GM04504 (cell line): ENCODE measurements at regions not wholly inside any gene's neighbourhood (a gene's known extent, or its start where the extent isn't known, plus 50 kb on each side); places are given as distances from the start of the nearest gene placed in this dataset.
A peak's percentile ranks its signal among the peaks of the same experiment; 100 is the strongest.
"Not testable (repeated sequence)": the region's sequence is repeated elsewhere in the genome, so short reads cannot be mapped to it uniquely, and the experiment has no call there.

ENCODE experiments used
- DNase-seq: peaks from one replicate; pipeline ENCODE4 v3.0.0-alpha.2; 2012; ENCODE audit warnings: low read depth

- DNase-seq: no peak
Observed at GRCh38 chr3:16708285-16708684, 103.1 kb upstream of the DAZL start.

DNA sequence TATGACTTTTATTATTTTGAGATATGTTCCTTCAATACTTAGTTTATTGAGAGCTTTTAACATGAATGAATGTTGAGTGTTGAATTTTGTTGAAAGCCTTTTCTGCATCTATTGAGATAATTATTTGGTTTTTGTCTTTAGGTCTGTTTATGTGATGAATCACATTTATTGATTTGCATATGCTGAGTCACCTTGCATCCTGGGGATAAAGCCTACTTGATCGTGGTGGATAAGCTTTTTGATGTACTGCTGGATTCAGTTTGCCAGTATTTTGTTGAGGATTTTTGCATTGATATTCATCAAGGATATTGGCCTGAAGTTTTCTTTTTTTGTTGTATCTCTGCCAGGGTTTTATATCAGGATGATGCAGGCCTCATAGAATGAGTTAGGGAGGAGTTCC lies 106.5 kb upstream of the DAZL start:
- not testable (repeated sequence) for DNase-seq

DNA sequence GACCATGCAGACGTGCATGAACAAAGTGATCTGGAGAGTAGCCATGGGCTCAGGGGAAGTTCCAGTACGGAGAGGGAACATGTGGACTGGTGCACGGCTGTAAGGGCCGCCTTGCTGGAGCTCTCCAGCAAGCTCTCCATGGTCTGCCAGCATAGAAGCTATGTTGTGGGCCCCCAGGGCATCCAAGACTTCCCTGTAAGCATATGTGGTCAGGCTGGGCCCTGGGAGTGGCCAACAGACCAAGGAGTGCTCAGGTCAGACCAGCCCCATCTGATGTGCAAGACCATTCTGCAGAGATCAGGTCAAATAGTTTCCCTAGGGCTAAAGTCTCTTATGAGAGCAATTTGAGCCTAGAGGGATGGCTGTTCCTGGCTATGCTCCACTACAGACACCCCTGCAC lies 110.1 kb upstream of the DAZL start:
- DNase-seq: no peak

- DNase-seq: no peak
Observed at GRCh38 chr3:16719426-16719825, 114.2 kb upstream of the DAZL start.

DNA sequence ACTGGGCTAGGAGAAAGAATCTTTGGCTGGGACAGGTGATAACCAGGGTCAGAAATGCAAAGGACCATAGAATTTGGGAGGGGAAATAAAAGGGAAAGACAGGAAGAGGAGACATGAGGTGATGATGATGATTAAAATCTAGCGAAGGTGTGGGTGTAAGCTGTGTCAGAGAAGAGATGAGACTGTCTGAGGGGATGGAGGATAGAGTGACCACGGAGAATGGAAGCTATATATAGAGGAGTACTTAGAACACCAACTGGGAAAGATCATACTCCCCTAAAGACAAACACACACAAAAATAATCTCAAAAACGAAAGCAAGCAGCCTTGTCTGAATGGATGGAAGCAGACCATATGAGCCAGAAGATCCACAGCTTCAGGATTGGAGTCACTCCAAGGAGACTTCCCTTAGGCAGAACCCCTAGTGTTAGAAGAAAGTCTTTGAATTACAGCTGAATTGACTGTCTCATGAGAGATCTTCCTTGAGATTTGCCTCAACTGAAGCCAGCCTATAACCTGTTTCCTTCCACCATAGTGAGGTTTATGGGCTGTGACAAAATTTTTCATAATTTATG lies 115.2 kb upstream of the DAZL start:
- no peak for DNase-seq

DNA sequence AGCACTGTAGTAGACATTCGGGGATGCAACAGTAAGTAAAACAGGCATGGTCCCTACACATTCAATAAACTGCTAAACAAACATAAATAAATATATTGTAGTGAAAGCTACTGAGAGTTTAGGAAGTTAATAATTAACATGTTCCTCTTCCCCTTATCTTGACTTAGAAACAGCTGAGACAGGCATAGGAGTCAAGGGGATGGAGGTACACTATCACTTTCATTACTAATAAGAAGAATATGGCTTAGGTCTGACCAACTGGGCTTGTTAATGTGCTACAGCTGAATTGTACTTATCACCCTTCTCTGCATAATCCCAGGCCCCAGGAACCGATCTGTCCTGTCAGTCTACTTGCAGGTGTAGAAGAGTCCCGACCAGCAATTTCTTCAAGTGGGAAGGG lies 116.3 kb upstream of the DAZL start:
- no peak for DNase-seq

- DNase-seq: no peak
Observed at GRCh38 chr3:16723978-16724377, 118.8 kb upstream of the DAZL start.

- no peak for DNase-seq
Observed at GRCh38 chr3:16724487-16724886, 119.3 kb upstream of the DAZL start.

DNA sequence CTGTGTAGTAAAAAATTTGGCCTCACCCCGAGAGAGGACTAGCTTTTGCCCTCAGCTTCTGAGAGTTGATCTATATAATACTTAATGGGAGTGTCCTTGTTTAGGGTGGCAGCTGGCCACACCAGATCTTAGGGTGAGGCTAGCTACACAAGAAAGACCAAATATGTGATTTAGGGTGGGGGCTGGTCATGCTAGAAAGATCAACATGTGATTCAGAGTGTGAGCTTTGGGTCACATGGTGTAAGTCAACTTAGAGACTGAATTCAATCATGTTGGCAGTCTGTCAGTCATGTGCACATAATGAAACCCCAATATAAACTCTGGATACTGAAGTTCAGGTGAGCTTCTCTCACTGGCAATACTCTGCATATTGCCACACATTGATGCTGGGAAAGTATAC lies 120.7 kb upstream of the DAZL start:
- no peak for DNase-seq

DNA sequence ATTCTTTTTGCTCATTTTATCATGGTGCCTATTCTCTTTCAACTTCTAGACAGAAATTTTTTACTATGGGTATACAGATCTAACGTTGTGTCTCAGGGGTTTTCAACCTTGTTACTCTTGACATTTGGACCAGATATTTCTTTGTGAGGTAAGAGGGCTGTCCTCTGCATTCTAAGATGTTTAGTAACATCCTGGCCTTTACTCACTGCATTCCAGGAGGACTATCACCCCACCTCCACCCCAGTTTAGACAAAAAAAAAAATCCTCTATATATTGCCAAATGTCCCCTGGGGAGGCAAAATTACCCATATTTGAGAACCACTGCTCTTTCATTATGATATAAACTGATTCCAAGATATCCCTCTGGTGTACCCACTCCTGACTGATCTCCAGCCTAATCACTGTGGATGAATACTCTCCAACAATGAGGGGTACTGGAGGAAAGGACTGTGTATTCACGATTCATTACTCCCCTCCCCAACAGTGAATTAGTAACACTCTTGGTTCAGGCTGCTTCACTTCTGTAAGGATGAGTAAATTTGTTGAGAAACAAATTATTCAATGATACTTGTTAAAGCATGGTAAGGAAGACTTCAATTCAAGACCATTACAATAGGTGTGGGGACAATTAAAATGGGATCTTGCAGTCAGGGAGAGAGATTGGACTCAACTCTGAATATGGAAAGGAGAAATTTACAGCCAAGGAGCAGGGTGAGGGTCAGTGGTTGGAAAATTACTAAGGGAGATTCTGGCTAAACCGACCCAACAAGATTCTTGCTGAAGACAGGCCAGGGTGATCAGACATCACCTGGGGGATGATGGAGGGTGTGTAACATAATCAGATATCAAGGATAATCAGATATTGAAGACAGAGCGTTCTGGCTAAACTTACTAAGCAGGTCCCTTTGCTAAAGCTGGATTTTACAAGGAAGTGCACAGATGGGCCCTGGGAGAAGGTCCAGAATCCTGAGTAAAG lies 123.8 kb upstream of the DAZL start:
- DNase-seq: no peak

DNA sequence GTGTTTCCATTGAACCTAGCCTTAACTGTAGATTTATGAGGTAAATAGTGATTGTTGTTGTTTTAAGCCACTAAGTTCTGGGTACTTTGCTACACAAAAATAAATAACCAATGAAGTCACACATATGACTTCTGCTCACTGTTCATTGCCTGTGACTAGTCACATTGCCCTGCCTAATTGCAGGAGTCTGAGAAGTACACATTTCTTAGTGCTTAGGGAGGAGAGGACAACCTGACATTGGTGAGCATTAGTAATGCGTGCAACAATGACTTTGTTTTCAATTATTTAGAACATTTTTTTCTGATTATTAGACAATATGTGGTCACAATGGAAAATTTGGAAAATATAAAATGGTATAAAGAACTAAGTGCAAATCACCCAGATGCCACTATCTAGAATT lies 133.2 kb upstream of the DAZL start:
- DNase-seq: no peak

DNA sequence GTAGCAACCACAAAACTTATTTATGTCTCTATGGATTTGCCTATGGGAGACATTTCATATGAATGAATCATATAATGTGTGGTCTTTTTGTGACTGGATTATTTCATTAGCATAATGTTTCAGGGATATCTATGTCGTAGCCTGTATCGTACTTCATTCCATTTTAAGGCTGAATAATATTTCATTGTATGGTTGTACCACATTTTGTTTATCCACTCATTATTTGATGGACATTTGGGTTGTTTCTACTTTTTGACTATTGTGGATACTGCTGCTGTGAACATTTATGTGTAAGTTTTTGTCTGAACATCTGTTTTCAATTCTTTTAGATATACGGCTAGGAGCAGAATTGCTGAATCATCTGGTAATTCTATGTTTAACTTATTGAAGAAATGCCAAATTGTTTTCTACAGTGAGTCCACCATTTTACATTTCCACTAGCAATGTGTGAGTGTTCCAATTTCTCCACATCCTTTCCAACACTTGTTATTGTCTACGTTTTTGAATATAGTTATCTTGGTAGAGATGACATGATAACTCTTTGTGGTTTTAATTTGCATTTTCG lies 134.4 kb upstream of the DAZL start:
- peak; percentile 43 for DNase-seq

GRCh38 chr3:16740515-16740914 lies 135.3 kb upstream of the DAZL start:
- DNase-seq: no peak

- DNase-seq: no peak
Observed at GRCh38 chr3:16741103-16741758, 136.0 kb upstream of the DAZL start.

- DNase-seq: no peak
Observed at GRCh38 chr3:16741890-16742289, 136.7 kb upstream of the DAZL start.

DNA sequence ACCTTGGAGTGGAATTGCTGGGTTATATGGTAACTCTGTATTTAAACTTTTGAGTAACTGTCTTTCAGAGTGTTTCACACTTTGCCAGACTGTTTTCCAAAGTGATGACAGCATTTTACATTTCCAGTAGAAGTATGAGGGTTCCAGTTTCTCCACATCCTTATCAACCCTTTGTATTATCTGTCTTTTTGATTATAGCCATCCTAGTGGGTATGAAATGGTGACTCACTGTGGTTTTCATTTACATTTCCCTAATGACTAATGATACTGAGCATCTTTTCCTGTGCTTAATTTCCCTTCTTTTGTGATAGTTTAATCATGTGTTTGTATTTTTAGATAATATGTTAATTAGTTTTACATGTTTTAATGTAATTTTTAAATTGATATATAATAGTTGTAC lies 138.1 kb upstream of the DAZL start:
- DNase-seq: no peak

DNA sequence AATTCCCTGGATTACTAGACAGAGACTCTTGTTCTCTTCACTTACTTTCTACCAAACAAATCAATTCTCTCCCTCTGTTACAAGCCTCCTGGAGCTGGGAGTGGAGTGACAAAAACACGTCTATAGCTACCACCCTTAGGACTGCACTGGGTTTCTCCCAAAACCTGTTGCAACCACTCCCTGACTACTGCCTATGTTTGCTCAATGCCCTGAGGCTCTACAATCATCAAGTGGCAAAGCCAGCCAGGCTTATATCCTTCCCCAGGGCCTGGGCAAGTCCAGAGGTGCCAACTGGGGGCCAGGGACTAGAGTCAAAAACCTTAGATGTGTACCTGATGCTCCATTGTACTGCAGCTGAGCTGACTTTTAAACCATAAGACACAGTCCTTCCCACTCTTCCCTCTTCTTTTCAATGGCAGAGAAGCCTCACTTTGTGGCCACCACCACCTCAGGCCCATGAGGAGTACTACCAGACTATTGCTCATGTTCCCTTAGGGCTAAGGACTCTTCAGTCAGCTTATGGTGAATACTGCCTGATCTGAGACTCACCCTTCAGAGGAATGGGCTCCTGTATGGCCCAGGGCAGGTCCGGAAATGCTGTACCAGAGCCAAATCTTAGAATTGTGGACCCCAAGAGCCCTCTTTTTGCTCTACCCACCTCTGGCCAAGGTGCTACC lies 125.4 kb upstream of the PLCL2 start:
- DNase-seq: no peak

DNA sequence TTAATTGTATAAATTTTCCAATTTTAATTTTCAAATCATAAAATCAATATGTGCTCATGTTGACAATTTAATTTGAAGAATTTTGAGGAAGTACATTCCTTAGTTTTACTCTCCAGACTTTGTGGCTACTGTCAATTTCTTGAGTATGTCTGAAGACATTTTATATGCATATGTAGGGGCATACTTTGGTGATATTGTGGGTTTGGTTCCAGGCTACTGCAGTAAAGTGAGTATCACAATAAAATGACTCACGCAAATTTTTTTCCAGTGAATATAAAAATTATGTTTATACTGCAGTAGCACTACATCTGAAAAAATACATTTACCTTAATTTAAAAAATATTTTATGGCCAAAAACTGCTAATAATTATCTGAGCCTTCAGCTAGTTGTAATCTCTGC lies 123.2 kb upstream of the PLCL2 start:
- peak; percentile 35 for DNase-seq

DNA sequence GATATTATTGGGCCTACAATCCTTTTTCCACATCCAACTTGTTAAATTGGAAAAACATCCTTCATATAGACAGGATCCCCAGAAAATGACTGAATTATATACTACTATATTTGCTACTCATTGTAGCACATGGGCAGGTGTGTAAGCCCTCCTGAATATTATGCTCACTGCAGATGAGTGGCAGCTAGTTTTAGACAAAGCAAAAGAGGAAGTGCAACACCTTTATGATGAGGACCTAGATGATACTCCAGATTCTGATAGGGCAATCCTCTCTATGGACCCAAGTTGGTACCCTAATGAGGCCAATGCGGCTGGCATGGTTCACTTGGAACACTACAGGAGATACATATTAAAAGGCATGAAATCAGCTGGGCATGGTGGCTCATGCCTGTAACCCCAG lies 119.1 kb upstream of the PLCL2 start:
- no peak for DNase-seq

DNA sequence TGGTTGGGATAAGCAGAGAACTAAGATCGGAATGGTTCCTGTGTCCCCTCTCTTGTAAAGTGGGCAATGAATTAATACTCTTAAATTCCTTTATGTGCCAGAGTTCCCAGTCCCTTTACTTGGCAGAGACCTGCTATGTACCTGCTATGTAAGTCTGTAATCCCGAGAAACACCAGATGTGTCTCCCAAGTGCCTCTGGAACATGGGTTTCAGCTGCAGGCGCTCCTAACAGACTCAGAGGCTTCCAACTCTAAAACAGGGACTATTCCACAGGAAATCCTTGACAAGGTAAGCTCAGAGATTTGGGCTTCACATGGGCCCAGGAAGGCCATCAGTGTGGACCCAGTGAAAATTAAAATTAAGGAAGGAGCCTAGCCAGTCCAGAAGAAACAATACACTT lies 117.7 kb upstream of the PLCL2 start:
- DNase-seq: no peak

- DNase-seq: no peak
Observed at GRCh38 chr3:16768014-16768413, 116.7 kb upstream of the PLCL2 start.

- DNase-seq: no peak
Observed at GRCh38 chr3:16768956-16769355, 115.8 kb upstream of the PLCL2 start.
